ENCODE measurements at regions not wholly inside any gene's neighbourhood (a gene's known extent, or its start where the extent isn't known, plus 50 kb on each side); places are given as distances from the start of the nearest gene placed in this dataset.

DNA sequence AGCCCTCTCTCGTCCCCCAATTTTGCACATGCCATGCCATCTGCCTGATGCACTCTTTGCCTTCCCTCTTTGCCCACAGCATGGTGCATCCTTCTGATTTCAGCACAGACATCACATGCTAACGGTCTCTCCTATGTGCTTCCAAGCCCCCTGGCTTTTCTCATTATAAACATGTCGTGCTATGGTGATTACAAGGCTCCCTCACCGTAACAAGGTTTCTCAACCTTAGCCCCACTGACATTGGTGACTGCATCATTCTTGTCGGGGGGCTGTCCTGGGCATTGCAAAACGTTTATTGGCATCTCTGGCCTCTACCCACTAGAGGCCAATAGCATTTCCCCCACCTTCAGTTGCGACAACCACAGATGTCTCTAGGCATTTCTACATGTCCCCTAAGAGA is 187.2 kb downstream of the TFAP2C start:
- H3K36me3 ChIP-seq, result no peaks in the 10 kb centered on the region
- TF ChIP-seq EP300 (IDR thresholded peaks at IDR 0.05; ENCODE audit: low read depth) (no peak), POLR2AphosphoS5 (IDR thresholded peaks at IDR 0.05) (no peak), CTCF (IDR thresholded peaks at IDR 0.05) (no peak), POLR2A (IDR thresholded peaks at IDR 0.05) (no peak)
- in situ Hi-C loops (cut with MboI; ENCODE audit: low pct_ligation_motif_present in 1 of 4, low pct_unique_long_range_greater_than_20kb in 1 of 4, low sequenced_read_pairs in 3 of 4), result no loop called here
- intact Hi-C loops (cut with DNase I; ENCODE audit: low total_unique reads), result no loop called here
- H3K4me3 ChIP-seq, result no peak overlapping the region
- DNase-seq, result no peak
- no peaks in the 10 kb centered on the region for H3K4me1 ChIP-seq
- H3K27ac ChIP-seq, result no peak overlapping the region
- no peaks in the 10 kb centered on the region for H3K9me3 ChIP-seq
- H3K27me3 ChIP-seq, result peaks cover 10% of the 10 kb centered on the region
- WGBS, 2 donors (ENCODE audit: low coverage in 1 of 2), result 57 to 77% methylated on average over 5 to 7 of the region's 7 CpGs

GRCh38 chr20:56817780-56818675 is 188.9 kb downstream of the TFAP2C start:
- 88 to 90% methylated on average over 3 to 6 of the region's 6 CpGs for WGBS, 2 donors (ENCODE audit: low coverage in 1 of 2)
- Histone ChIP-seq H3K9me3 (no peaks in the 10 kb centered on the region), H3K4me1 (no peaks in the 10 kb centered on the region), H3K4me3 (no peak overlapping the region), H3K27ac (no peak overlapping the region), H3K36me3 (no peaks in the 10 kb centered on the region), H3K27me3 (peaks cover 10% of the 10 kb centered on the region)
- DNase-seq, result no peak
- intact Hi-C loops (cut with DNase I; ENCODE audit: low total_unique reads) (no loop called here), in situ Hi-C loops (cut with MboI; ENCODE audit: low pct_ligation_motif_present in 1 of 4, low pct_unique_long_range_greater_than_20kb in 1 of 4, low sequenced_read_pairs in 3 of 4) (no loop called here)
- TF ChIP-seq POLR2A (IDR thresholded peaks at IDR 0.05) (no peak), CTCF (IDR thresholded peaks at IDR 0.05) (no peak), POLR2AphosphoS5 (IDR thresholded peaks at IDR 0.05) (no peak), EP300 (IDR thresholded peaks at IDR 0.05; ENCODE audit: low read depth) (no peak)

GRCh38 chr20:56820984-56821383 is 191.9 kb downstream of the TFAP2C start:
- H3K27ac ChIP-seq, result no peak overlapping the region
- no peaks in the 10 kb centered on the region for H3K4me1 ChIP-seq
- intact Hi-C loops (cut with DNase I; ENCODE audit: low total_unique reads) (no loop called here), in situ Hi-C loops (cut with MboI; ENCODE audit: low pct_ligation_motif_present in 1 of 4, low pct_unique_long_range_greater_than_20kb in 1 of 4, low sequenced_read_pairs in 3 of 4) (no loop called here)
- no peak for DNase-seq
- 69% methylated on average over 3 of the region's 3 CpGs; no CpG with 5 or more reads in 1 of the 2 donors for WGBS, 2 donors (ENCODE audit: low coverage in 1 of 2)
- no peaks in the 10 kb centered on the region for H3K36me3 ChIP-seq
- no peaks in the 10 kb centered on the region for H3K27me3 ChIP-seq
- no peak for TF ChIP-seq POLR2AphosphoS5 (IDR thresholded peaks at IDR 0.05)
- no peak for TF ChIP-seq POLR2A (IDR thresholded peaks at IDR 0.05)
- no peak for TF ChIP-seq EP300 (IDR thresholded peaks at IDR 0.05; ENCODE audit: low read depth)
- no peaks in the 10 kb centered on the region for H3K9me3 ChIP-seq
- H3K4me3 ChIP-seq, result no peak overlapping the region

DNA sequence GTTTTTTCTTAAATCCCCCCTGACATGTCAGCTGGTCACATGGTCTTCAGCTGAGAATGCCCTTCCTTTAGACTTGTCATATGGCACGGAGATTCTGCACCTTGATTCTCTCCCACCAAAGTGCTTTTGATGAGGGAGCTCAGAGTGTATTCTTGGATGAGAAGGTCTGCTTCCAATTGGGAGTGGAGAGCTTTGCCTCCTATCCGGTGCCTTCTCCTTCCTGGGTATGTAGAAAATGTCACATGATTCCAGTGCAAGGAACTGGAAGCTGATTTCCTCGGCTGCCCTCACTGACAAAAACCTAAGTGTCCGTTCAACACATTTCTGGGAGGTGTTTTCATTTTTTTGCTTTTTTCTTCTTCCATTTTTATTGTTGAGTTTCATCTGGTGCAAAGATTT is 197.2 kb downstream of the TFAP2C start:
- H3K36me3 ChIP-seq, result no peaks in the 10 kb centered on the region
- TF ChIP-seq CTCF (IDR thresholded peaks at IDR 0.05) (no peak), POLR2AphosphoS5 (IDR thresholded peaks at IDR 0.05) (no peak), POLR2A (IDR thresholded peaks at IDR 0.05) (no peak), EP300 (IDR thresholded peaks at IDR 0.05; ENCODE audit: low read depth) (no peak)
- peaks cover 0 to 5% (median 2%) of the 10 kb centered on the region in 4 donors for H3K4me1 ChIP-seq
- 39 to 53% methylated on average over 4 of the region's 4 CpGs for WGBS, 2 donors (ENCODE audit: low coverage in 1 of 2)
- no peak for DNase-seq
- H3K27me3 ChIP-seq, result peaks cover 16% of the 10 kb centered on the region
- intact Hi-C loops (cut with DNase I; ENCODE audit: low total_unique reads) (loop anchor here (2.0 kb wide), 1 partner anchor 40 kb away; no protein-coding TSS in a partner anchor), in situ Hi-C loops (cut with MboI; ENCODE audit: low pct_ligation_motif_present in 1 of 4, low pct_unique_long_range_greater_than_20kb in 1 of 4, low sequenced_read_pairs in 3 of 4) (no loop called here)
- no peaks in the 10 kb centered on the region for H3K9me3 ChIP-seq
- peak overlapping the region; percentile 57 to 88 (median 74) for H3K27ac ChIP-seq
- no peak overlapping the region for H3K4me3 ChIP-seq
